Esophagus squamous epithelium (tissue), 4 donors: ENCODE measurements at regions not wholly inside any gene's neighbourhood (a gene's known extent, or its start where the extent isn't known, plus 50 kb on each side); places are given as distances from the start of the nearest gene placed in this dataset.

Source experiments
- CTCF ChIP-seq, 6 experiments: fragments of 450-650 bp in 4 of 6; fragments of 200-600 bp in 2 of 6; sonication (generic) in 2 of 6; IDR thresholded peaks; one replicate each; pipeline ENCODE4 v1.5.1; 2016 to 2019; ENCODE audit warnings: antibody characterized with exemption in 6 of 6, mild to moderate bottlenecking in 4 of 6, moderate library complexity in 4 of 6
- POLR2A ChIP-seq, 4 donors: fragments of 450-650 bp; IDR thresholded peaks; one replicate each; pipeline ENCODE4 v1.6.1; 2017; ENCODE audit warnings: antibody characterized with exemption in 4 of 4, mild to moderate bottlenecking in 4 of 4, moderate library complexity in 3 of 4

DNA sequence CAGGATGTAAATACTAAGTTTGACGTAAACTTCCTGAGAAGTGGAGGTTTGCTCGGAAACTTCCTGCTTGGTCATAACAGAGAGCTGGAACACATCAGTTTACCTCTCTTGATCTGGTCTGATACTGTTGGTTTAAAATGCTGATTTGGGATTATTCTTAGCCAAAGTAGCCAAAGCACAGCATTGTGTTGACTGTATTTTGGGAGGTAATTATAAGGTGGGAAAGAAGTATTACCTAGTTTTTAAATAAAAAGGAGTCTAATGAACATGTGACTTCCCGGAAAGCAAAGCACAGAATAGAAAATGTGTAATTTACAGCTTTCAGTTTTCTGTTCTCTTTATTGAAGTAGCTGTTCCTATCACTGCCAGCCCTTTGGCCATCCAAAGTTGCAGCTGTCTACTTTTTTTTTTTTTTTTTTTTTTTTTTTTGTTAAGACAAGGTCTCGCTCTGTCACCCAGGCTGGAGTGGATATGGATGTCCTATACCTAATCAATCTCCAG lies 52.2 kb upstream of the SRP54 start:
- TF ChIP-seq POLR2A (IDR thresholded peaks at IDR 0.05) (peak in 1 of 4 donors; percentile 35), CTCF (IDR thresholded peaks at IDR 0.05) (no peak)
